Left cardiac atrium (tissue), 4 donors: ENCODE measurements at regions not wholly inside any gene's neighbourhood (a gene's known extent, or its start where the extent isn't known, plus 50 kb on each side); places are given as distances from the start of the nearest gene placed in this dataset.

ENCODE experiments used
- ATAC-seq, 2 donors: fragments of 200-7000 bp; cut with Tn5 transposase; one replicate each; pipeline ENCODE4 v1.9.1; 2020; ENCODE audit warnings: mild to moderate bottlenecking in 2 of 2, moderate library complexity in 2 of 2
- DNase-seq: peaks from one replicate; pipeline ENCODE4 v3.0.0-alpha.2; 2020
- intact Hi-C, 2 donors: fragments of 100-400 bp; cut with DNase I; formaldehyde crosslinking; loops; one replicate each; pipeline versions ENCODE4 v1.14.1 to v1.15.1; 2022 to 2023
- donor health status: DM: no; HTN: yes; CAD: no.
- donor health status: DM: no; HTN: yes; CAD: no; lungs with severe emphysema.
- donor health status: DM: yes; HTN: yes; CAD: no.
- donor health status: Dilated cardiomyopathy.

DNA sequence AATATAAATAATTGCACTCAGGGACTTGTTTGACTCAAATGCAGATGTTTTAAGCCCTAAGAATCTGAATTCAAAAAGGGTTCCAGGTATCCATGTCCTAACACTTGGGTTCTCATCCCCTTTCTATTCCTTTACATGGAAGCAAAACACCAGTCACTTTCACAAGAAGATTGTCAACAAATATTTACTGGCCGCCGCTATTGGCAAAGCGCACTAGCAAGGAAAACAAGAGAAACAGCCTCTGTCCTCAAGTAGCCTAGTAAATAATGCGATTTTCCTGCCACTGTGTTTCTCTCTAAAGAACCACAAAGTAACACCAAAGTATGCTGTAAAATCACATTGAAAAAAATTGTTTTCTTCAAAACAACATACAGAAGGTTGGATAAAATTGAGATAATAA lies 66.7 kb upstream of the EZH2 start:
- DNase-seq: no peak
- no peak for ATAC-seq

DNA sequence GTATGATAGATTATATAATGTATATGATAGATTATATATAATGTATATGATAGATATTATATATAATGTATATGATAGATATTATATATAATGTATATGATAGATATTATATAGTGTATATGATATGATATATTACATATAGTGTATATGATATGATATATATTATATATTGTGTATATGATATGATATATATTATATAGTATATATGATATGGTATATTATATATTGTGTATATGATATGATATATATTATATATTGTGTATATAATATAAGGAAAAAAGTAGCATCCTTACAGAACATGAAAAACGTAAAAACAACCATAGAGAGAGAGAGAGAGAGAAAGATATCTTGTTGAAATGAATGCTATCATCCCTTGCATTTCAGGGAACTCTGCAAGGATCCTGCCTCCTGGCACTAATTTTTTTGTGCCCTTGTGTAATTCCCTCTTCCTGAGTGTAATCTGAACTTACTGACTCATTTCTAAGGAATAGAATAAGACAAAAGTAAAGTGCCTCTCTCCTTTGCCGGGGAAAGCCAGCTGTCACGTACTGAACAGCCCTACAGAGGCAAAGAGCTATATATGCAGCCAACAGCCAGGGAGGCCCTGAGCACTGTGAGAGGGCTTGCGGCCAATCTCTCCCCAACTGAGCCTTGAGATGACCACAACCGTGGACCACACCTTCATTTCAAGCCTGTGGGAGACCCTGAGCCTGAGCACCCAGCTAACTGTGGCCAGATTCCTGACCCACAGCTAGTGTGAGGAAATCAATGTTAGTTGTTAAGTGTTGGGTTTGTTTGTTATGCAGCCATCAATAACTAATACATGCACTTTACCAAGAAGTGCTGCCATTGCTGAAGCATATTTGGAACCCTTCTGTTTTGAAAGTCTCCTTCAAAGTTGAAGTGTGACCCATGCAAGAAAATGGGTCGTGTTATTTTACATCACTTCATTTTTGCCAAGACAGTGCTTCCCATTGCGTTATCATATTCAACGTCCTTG lies 61.1 kb upstream of the EZH2 start:
- no peak for ATAC-seq
- DNase-seq: no peak
- intact Hi-C loops: no loop called here

More for the DNA sequence above, 66.7 kb upstream of the EZH2 start:
- intact Hi-C loops: no loop called here

DNA sequence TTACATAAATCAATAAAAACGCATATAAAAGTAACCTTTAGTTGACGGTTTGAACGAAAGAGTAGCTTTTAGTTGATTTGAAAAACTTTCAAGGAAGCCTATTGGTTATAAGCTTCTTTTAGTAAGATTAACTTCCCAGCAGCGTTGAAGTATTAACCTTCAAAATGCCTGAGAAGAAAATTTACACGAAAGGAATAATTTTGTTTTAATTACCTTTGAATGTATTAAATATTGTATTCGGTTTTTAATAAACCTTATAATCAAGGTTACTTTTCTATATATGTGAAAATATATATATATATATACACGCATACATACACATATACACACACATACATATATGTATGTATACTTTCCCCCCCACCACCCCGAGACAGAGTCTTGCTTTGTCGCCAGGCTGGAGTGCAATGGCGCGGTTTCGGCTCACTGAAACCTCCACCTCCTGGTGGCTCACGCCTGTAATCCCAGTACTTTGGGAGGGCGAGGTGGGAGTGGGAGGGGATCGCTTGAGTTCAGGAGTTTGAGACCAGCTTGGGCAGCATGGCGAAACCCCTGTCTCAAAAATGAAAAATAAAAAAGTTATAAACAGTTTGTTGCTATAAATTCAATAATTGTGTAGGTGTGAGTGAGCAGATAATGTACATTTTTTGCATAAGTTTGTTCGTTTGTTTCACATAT lies 57.6 kb upstream of the EZH2 start:
- DNase-seq (peak; percentile 65), ATAC-seq (peak; percentile 38 to 75)
- intact Hi-C loops: loop anchor here in 1 of 2 donors (2.0 kb wide), 1 partner anchor 57 kb away; the partner anchor contains the start of gene EZH2

DNA sequence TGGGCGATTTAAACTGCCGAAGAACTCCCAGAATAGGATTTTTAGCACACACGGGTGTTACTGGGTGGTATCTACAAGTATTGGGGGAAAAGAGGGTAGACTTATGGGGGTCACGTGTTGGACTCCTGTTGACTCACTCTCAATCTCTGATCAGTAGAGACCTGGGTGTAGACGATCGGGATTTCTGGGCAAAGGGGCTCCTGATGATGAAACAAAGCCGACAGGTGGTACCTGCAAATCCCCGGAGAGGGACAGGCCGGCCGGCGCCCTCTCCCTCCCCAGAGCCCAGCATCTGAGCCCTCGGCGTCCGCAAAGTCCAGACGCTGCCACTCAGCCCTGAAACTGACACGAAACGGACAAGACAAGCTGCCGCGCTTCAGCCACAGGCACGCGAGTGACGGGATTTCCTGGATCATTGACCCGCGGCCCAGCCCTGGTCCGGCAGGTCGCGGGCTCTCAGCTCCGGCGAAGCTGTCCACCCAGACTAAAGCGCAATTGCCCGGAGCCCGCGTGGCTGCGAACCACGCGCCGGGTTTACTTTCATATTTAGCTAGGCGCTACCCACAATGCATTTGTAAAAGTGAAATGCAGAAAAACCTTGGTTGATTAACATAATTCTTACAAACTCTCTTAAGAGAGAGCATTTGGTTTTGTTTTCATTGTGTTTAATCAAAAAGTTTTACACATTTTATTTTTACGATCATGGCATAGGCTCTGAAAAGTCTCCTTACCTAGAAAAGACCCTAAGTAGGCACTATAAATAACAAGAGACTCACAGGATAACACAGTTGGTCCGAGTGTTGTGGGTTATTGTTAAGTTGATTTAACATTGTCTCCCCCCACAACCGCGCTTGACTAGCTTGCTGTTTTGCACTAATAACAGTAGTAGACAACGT lies 56.9 kb upstream of the EZH2 start:
- DNase-seq (peak; percentile 91), ATAC-seq (peak; percentile 96 to 98)
- intact Hi-C loops: loop anchor here in 1 of 2 donors (2.0 kb wide), 1 partner anchor 56 kb away; the partner anchor contains the start of gene EZH2

DNA sequence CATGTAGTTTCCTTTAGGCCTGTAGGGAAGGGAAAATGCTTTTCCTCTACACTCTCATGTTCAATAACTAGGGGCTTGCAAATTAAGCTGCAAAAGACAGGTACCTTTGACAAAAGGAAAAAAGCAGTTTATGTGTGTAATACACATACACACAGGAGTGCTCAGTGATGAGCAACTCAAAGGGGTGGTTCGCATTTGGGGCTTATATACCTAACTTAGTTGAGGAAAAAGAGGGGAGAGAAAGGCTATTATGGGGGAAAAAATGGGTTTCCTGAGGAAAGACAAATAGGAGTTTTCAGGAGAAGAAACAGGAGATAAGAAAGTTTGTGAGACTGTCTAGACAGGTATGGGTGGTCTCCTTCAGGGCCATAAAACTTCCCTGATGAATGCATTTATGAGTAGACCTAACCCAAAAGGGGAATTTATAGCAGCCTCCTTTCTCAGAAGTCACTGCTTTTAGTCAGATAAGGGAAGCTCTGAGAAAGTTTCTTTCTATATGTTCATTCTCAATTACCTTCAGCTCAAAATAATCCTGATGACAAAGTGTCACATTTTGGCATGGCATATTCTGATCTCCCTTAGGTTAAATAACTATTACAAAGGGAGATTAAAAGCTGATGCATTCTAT lies 55.2 kb upstream of the EZH2 start:
- DNase-seq: no peak
- ATAC-seq: no peak
- intact Hi-C loops: no loop called here

DNA sequence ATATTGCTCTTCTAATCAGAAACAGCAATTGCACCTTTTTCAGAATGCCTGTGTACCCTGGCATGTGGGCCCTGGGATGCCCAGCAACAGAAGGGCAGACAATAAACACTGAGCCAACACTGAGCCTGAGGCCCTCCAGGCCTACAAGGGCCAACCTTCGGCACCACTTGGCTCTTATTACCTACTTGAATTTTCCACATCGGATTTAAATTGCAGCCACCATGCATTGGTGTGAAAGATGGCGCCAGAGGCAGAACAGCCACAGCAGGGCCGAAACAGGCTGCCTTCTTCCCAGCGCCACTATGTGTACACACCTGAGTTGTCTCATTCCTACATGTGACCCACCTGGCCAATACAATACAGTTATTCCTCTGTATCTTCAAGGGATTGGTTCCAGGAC lies 51.4 kb upstream of the EZH2 start:
- ATAC-seq (no peak), DNase-seq (no peak)
- intact Hi-C loops: no loop called here
